GOT3 (cell line): ENCODE measurements at regions not wholly inside any gene's neighbourhood (a gene's known extent, or its start where the extent isn't known, plus 50 kb on each side); places are given as distances from the start of the nearest gene placed in this dataset.

Experiments used
- DNase-seq: peaks from one replicate; lab custom pipeline; 2025; ENCODE audit warnings: mixed read lengths; lab: John Stamatoyannopoulos, UW

GRCh38 chr1:194339471-194339870 lies 1153.1 kb upstream of the B3GALT2 start:
- no peak for DNase-seq

DNA sequence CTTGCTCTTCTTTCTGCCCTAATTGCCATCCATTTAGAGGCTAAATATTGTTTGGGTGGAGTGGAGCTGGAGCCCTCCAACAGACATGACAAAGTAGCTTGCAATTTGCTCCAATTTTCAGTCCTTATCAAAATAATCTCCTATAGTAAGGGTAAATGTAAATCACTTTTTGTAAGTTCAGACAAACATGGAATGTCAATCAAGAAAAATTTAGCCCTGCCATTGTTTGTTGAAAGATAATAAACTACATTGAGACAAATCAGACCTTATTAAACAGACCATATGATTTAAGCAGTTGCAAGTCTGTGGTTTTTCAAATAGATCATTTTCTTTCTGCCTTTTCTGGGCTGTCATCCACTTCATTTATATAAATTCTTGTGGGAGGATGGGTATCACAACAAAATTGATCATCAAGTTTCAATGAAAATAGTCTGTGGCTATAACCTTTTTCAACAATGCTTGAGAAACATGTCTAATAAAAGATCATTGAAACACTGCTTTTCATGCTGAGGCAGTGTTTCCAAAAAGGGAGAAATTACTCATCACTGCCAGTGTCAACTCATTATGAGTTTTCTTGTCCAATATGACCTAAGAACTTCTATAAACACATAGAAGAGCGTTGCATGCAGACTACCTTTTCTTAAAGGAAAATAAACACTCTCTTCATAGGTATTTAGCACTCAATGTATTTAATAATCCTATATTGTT lies 1152.0 kb upstream of the B3GALT2 start:
- no peak for DNase-seq

- DNase-seq, result no peak
Measured at GRCh38 chr1:194333240-194333639, 1146.8 kb upstream of the B3GALT2 start.

- DNase-seq, result no peak
Measured at GRCh38 chr1:194331758-194332157, 1145.3 kb upstream of the B3GALT2 start.

- no peak for DNase-seq
Measured at GRCh38 chr1:194322751-194323150, 1136.3 kb upstream of the B3GALT2 start.

DNA sequence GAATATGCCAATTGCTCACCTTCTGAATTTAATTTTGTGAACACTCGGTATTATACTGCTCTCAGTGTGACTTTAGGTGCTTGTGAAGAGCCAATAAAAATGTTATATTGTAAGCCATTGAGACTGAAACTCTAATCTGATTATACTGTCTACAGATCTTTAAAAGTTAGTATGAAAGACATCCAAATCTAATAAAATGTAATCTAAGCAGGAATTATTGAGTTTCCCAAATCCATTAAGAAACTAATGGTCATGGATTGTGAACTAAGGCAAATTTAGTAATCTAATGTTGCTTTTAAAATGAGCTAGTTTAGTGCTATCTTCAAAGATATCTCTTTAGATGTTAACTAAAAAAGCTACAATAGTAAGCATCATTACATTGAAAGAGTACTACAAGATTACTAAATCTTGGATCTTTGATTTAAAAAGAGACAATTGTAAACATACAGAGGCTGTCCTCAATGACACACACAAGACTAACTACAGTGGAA lies 1132.4 kb upstream of the B3GALT2 start:
- DNase-seq, result no peak

GRCh38 chr1:194309697-194310096 lies 1123.3 kb upstream of the B3GALT2 start:
- DNase-seq, result no peak

GRCh38 chr1:194309269-194309668 lies 1122.9 kb upstream of the B3GALT2 start:
- no peak for DNase-seq

DNA sequence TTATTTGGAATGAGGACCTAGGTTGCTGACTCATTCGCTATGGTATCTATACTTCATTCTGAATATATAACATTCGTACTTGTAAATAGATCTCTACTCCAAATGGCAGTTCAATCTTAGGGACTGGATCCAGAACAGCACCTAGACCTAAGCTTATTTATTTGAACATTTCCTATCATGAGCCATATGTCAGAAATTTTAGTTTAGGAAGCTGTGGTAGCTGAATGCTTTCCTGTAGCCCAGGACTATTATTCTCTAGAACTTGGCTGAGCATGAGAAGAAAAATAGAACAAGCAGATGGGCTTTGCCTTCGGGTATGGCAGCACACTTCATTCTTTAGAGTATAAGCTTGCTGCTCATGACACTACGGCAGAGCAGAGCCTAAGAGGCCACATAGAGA lies 1114.4 kb upstream of the B3GALT2 start:
- DNase-seq, result no peak

DNA sequence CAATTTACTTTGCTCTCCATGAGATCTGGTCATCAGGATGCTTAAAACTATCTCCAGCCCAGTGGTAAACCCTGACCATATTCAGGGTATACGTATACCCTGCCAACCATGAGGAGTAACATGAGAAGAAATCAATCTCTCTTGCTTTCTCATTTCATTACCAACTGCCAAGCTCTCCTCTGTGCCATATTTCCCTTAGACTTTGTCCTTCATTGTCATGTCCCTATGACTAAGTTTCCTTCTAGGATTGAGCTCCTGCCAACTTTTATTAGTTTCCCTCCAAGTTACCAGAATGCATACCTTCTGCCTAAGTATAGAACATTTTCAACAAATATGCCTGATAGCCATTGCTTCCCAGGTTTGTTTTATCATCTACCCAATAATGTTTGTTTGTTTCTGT lies 1113.9 kb upstream of the B3GALT2 start:
- DNase-seq, result no peak

- no peak for DNase-seq
Measured at GRCh38 chr1:194298007-194298598, 1111.7 kb upstream of the B3GALT2 start.

DNA sequence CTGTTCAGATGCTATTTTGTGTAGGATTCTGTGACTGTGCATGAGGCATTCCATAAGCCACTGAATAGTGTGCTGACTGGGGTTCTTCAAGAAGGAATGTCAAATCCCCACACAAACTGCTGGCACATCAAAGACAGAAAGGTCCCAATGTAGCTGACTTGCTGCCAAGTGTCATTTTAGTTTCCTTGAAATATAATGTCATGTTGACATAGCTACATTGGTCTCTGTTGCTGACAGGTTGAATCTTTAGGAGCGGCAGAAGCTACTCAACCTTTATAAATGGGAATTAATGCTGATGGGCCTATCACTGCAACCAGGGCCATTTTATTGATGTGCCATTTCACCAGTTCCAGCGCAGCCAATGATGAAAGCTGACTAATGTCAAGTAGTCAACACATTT lies 1110.7 kb upstream of the B3GALT2 start:
- DNase-seq, result no peak

DNA sequence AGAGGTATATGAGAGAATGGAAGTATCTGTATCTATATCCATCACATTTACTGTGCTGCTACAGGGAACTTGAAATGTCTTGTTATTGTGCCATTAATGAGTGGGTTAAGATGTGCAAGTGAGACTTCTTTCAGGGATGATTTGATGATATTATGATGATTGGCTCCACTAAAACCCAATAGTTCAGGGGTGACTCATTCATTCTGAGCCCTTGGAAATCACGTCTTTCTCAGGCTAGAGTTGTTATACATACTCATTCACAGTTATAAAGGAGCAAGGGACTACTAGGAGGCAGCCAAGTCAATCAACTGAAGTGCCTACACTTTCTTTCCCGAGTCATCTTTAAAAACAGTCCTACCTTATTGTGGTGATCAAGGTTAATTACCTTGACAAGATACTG lies 1109.8 kb upstream of the B3GALT2 start:
- DNase-seq, result no peak

DNA sequence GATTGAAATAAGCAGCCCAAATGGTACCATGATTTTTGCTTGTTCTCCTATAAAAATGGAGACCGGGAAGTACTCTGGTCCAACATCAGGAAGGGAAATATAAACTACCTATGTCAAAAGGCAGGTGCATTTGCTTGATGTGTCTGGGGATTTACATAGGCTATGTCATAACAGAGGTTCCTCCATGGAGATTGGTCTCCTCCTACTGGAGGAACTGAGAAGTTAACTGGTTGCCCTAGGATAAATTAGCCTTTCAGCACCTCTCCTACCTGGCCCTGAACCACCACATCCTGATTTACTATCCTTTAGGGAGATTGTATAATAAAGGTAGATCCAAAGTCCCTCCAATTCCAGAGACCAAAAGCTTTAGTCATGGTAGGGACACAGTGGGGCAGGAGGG lies 1109.3 kb upstream of the B3GALT2 start:
- DNase-seq, result no peak

GRCh38 chr1:194293851-194294405 lies 1107.5 kb upstream of the B3GALT2 start:
- no peak for DNase-seq

GRCh38 chr1:194292966-194293365 lies 1106.6 kb upstream of the B3GALT2 start:
- DNase-seq, result no peak

DNA sequence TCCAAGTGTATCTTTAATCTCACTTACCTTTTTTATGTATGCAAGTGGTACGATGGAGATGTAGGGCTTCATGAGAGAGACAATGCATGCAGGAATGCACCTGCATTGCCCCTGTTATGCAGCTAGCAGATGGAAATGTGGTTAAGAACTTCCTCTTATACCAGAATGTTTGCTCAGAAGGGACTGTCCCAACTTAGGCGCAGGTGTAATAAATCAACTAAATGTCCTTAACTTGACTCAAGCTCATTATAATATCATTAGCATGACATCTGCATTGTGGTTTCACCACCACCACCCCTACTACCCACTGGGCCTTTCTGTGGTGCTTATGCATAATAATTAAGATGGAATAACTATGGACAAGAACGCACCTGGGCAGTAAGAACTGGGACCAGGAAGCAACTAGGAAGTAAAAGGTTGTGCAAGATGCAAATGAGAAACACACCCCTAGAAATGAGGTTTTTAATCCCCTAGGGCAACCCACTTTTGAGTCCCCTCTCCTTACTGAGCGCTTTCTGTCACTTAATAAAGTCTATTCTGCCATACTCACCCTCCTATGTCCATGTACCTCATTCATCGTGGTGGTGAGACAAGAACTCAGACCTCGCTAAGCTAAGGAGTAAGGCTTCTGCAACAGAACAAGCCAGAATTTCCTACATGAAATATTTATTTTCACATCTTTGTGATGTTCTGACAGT lies 1103.3 kb upstream of the B3GALT2 start:
- no peak for DNase-seq

GRCh38 chr1:194288238-194288637 lies 1101.8 kb upstream of the B3GALT2 start:
- DNase-seq, result no peak

DNA sequence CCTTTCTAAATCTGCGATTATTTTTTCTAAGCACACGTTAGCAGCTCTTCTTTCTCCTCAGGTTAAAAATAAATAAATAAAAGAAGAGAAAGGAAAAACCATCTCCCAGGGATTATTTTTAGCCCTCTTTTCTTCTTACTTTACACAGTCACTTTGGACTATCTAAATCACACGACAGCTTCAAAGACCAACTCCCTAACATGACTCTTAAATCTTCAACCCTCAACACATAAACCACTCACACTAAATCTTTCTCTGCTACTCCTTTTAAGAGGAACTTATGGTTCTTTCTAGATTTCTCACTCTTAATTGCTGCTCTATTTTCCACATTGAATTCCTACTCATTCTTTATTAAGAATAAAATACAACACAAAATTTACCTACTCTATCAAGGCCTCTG lies 1095.0 kb upstream of the B3GALT2 start:
- DNase-seq, result no peak

DNA sequence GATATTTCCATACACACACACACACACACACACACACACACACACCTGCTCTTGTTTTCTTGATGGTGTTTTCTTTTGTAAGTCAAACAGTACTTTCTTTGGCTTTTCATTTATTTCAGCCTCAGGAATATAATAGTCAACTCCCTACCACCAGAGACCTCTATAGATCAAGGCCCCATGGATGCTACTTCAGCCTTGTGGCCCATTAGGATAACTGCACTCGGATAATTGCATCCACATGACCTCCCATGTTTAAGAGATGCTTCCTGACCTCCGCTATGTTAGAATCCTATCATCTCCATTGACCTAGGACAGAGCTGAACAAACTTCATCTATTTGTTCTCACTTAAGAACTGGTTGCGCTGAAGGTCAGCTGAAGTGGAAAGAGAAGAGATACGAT lies 1094.0 kb upstream of the B3GALT2 start:
- no peak for DNase-seq

GRCh38 chr1:194279975-194280374 lies 1093.6 kb upstream of the B3GALT2 start:
- no peak for DNase-seq

DNA sequence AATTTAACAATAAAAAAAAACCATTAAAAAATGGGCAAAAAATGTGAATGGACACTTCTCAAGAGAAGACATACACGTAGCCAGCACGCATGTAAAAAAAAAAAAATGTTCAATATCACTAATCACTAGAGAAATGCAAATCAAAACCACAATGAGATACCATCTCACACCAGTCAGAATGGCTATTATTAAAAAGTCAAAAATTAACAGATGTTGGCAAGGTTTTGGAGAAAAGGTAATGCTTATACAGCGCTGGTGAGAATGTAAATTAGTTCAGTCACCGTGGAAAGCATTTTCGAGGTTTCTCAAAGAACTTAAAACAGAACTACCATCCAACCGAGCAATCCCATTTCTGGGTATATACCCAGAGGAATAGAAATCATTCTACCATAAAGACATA lies 1091.5 kb upstream of the B3GALT2 start:
- no peak for DNase-seq

- no peak for DNase-seq
Measured at GRCh38 chr1:194273660-194274059, 1087.2 kb upstream of the B3GALT2 start.
